NT2/D1 (cell line): ENCODE measurements at regions not wholly inside any gene's neighbourhood (a gene's known extent, or its start where the extent isn't known, plus 50 kb on each side); places are given as distances from the start of the nearest gene placed in this dataset.

Experiments
- SUZ12 ChIP-seq: IDR thresholded peaks from 2 replicates; pipeline ENCODE4 v1.6.1; 2011; ENCODE audit not compliant: insufficient read length, insufficient read depth; ENCODE audit errors: extremely low read depth
- ZNF274 ChIP-seq: IDR thresholded peaks from 2 replicates; pipeline ENCODE4 v1.6.1; 2011; ENCODE audit warnings: mild to moderate bottlenecking, low read depth, low read length

GRCh38 chr21:35222021-35222420 is 172.9 kb upstream of the RUNX1 start:
- TF ChIP-seq SUZ12, result no peak
- TF ChIP-seq ZNF274, result no peak
